ENCODE measurements at regions not wholly inside any gene's neighbourhood (a gene's known extent, or its start where the extent isn't known, plus 50 kb on each side); places are given as distances from the start of the nearest gene placed in this dataset.

- no peak for DNase-seq
Observed at GRCh38 chr3:68056556-68056955, 402.1 kb upstream of the SUCLG2 start.

- no peak for DNase-seq
Observed at GRCh38 chr3:68055215-68055614, 400.8 kb upstream of the SUCLG2 start.

- DNase-seq = no peak
Observed at GRCh38 chr3:68049776-68050175, 395.4 kb upstream of the SUCLG2 start.

GRCh38 chr3:68045976-68046375, 391.6 kb upstream of the SUCLG2 start:
- DNase-seq = no peak

GRCh38 chr3:68033867-68034266, 379.5 kb upstream of the SUCLG2 start:
- DNase-seq = no peak

GRCh38 chr3:68032209-68032608, 377.8 kb upstream of the SUCLG2 start:
- no peak for DNase-seq

- DNase-seq = no peak
Observed at GRCh38 chr3:68025189-68025588, 370.8 kb upstream of the SUCLG2 start.

- no peak for DNase-seq
Observed at GRCh38 chr3:68019876-68020275, 365.5 kb upstream of the SUCLG2 start.

GRCh38 chr3:68018275-68018674, 363.9 kb upstream of the SUCLG2 start:
- no peak for DNase-seq

- DNase-seq = no peak
Observed at GRCh38 chr3:68017069-68017468, 362.7 kb upstream of the SUCLG2 start.

- no peak for DNase-seq
Observed at GRCh38 chr3:68009900-68010299, 355.5 kb upstream of the SUCLG2 start.

- no peak for DNase-seq
Observed at GRCh38 chr3:68007621-68008226, 353.3 kb upstream of the SUCLG2 start.

GRCh38 chr3:68006646-68007045, 352.2 kb upstream of the SUCLG2 start:
- DNase-seq = no peak

GRCh38 chr3:68004091-68004490, 349.7 kb upstream of the SUCLG2 start:
- no peak for DNase-seq

- peak; percentile 36 for DNase-seq
Observed at GRCh38 chr3:67998281-67998680, 343.9 kb upstream of the SUCLG2 start.

GRCh38 chr3:67995206-67995605, 340.8 kb upstream of the SUCLG2 start:
- DNase-seq = no peak

- DNase-seq = no peak
Observed at GRCh38 chr3:67986706-67987105, 332.3 kb upstream of the SUCLG2 start.

- DNase-seq = no peak
Observed at GRCh38 chr3:67983166-67983565, 328.8 kb upstream of the SUCLG2 start.

- no peak for DNase-seq
Observed at GRCh38 chr3:67981077-67981476, 326.7 kb upstream of the SUCLG2 start.

GRCh38 chr3:67979342-67979741, 324.9 kb upstream of the SUCLG2 start:
- DNase-seq = no peak

GRCh38 chr3:67977762-67978161, 323.4 kb upstream of the SUCLG2 start:
- no peak for DNase-seq

GRCh38 chr3:67976663-67977062, 322.3 kb upstream of the SUCLG2 start:
- DNase-seq = no peak

- DNase-seq = no peak
Observed at GRCh38 chr3:67964596-67964995, 310.2 kb upstream of the SUCLG2 start.

GRCh38 chr3:67957268-67957667, 302.9 kb upstream of the SUCLG2 start:
- DNase-seq = no peak

Measured in renal pelvis (tissue), 1 donor.